ENCODE measurements at regions not wholly inside any gene's neighbourhood (a gene's known extent, or its start where the extent isn't known, plus 50 kb on each side); places are given as distances from the start of the nearest gene placed in this dataset.

DNA sequence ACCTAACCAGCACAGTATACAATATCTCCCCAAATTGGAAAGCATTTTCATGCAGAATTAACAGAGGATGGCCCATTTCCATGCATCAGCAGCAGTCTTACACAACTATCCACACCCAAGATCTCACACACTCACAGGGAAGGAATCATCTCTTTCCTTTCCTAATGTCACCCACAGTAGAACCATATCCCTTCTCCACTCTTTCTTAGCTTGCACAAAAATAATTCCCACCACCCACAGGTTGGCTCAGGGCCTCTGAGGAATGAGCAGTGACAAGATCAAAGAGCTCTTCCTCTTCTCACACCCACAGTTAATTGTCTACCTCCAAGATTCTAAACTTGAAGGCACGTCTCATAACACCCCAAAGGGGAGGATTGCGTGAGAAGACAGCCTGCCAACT is 217.7 kb upstream of the VEGFC start:
- Histone ChIP-seq H3K27me3 (replicated peaks; ENCODE audit: control insufficient read depth, insufficient read depth, low read length) (no peaks in the 10 kb centered on the region), H3K36me3 (ENCODE audit: control insufficient read depth, insufficient read depth, low read length) (no peaks in the 10 kb centered on the region), H3K4me3 (replicated peaks; ENCODE audit: low read depth, low read length) (no peak overlapping the region)
- TF ChIP-seq, protein P1, sequence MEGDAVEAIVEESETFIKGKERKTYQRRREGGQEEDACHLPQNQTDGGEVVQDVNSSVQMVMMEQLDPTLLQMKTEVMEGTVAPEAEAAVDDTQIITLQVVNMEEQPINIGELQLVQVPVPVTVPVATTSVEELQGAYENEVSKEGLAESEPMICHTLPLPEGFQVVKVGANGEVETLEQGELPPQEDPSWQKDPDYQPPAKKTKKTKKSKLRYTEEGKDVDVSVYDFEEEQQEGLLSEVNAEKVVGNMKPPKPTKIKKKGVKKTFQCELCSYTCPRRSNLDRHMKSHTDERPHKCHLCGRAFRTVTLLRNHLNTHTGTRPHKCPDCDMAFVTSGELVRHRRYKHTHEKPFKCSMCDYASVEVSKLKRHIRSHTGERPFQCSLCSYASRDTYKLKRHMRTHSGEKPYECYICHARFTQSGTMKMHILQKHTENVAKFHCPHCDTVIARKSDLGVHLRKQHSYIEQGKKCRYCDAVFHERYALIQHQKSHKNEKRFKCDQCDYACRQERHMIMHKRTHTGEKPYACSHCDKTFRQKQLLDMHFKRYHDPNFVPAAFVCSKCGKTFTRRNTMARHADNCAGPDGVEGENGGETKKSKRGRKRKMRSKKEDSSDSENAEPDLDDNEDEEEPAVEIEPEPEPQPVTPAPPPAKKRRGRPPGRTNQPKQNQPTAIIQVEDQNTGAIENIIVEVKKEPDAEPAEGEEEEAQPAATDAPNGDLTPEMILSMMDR (IDR thresholded peaks at IDR 0.05; ENCODE audit: insufficient read depth, low read length, poor library complexity, severe bottlenecking), result no peak
- DNase-seq (ENCODE audit: extremely low read depth, insufficient read length), result no peak

DNA sequence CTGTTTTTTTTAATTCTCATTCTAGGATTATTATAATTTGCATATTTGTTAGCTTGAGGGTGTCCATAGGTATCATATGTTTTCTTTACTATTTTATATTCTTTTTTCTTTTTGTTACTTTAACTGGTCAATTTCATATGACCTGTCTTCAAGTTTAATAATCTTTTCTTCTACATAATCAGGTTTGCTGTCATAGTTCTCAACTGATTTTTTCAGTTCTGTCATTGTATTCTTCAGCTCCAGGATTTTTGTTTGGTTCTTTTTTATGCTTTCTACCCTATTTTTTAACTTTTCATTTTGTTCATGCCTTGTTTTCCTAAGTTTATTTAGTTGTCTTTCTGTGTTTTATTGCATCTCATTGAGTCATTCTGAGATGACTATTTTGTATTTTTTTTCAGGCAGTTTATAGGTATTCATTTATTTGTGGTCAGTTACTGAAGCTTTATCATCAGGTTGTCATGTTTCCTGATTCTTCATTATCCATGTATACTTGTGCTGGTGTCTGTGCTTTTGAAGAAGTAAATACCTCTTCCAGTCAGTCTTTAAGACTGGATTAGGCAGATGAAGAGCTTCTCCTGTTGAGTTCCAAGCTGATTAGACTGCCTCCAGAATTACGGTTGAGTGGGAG is 220.3 kb upstream of the VEGFC start:
- H3K36me3 ChIP-seq (ENCODE audit: control insufficient read depth, insufficient read depth, low read length), result no peaks in the 10 kb centered on the region
- H3K4me3 ChIP-seq (replicated peaks; ENCODE audit: low read depth, low read length), result no peak overlapping the region
- TF ChIP-seq, protein P1 (IDR thresholded peaks at IDR 0.05; ENCODE audit: insufficient read depth, low read length, poor library complexity, severe bottlenecking), result no peak
- H3K27me3 ChIP-seq (replicated peaks; ENCODE audit: control insufficient read depth, insufficient read depth, low read length), result no peaks in the 10 kb centered on the region
- no peak for DNase-seq (ENCODE audit: extremely low read depth, insufficient read length)

DNA sequence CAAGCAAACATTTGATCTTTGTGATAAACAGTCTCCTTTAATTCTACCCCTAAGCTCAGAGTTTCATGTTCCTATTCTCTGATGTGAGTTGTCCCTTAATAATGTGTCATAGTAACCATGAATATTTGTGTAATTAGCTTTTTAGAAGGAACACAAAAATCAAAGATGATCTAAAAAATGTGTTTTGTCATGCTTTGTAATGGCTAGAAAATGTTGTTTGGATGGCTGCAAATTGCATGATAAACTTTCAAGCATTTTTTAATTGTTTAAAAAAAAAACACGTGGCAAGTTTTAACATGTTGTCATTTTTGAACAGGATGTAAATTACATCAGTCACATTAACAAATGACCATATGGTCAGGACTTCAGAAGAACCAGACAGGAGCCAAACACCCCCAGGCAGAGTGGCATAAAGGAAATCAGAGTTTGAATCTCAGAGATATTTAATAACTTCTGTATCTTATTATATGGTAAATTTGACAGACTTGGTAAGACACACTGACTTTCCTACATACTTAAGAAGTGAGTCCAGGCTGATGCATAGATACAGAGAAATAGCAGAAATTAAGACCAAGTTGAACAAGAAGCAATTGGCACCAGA is 223.9 kb upstream of the VEGFC start:
- TF ChIP-seq, protein P1 (IDR thresholded peaks at IDR 0.05; ENCODE audit: insufficient read depth, low read length, poor library complexity, severe bottlenecking), result no peak
- H3K4me3 ChIP-seq (replicated peaks; ENCODE audit: low read depth, low read length), result no peak overlapping the region
- no peaks in the 10 kb centered on the region for H3K36me3 ChIP-seq (ENCODE audit: control insufficient read depth, insufficient read depth, low read length)
- no peak for DNase-seq (ENCODE audit: extremely low read depth, insufficient read length)
- H3K27me3 ChIP-seq (replicated peaks; ENCODE audit: control insufficient read depth, insufficient read depth, low read length), result no peaks in the 10 kb centered on the region

DNA sequence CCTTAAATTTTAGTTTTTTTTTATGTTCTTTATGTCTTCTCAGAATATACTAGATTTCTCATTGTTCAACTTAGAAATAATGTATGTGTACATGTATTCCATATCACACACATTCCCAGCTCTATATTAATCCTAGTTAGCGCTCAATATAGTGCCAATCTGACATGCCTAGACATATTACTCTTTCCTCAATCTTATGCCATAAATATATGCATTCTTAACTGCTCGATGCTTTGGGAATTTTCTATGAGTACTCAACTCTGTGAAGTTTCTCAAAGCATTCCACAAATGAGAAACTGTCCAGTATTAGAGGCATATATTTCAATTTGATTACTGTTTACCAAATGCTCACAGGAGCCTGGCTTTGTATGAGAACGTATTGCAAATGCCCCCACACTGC is 231.2 kb upstream of the VEGFC start:
- TF ChIP-seq, protein P1 (IDR thresholded peaks at IDR 0.05; ENCODE audit: insufficient read depth, low read length, poor library complexity, severe bottlenecking), result no peak
- Histone ChIP-seq H3K36me3 (ENCODE audit: control insufficient read depth, insufficient read depth, low read length) (no peaks in the 10 kb centered on the region), H3K4me3 (replicated peaks; ENCODE audit: low read depth, low read length) (no peak overlapping the region), H3K27me3 (replicated peaks; ENCODE audit: control insufficient read depth, insufficient read depth, low read length) (no peaks in the 10 kb centered on the region)
- DNase-seq (ENCODE audit: extremely low read depth, insufficient read length), result no peak

DNA sequence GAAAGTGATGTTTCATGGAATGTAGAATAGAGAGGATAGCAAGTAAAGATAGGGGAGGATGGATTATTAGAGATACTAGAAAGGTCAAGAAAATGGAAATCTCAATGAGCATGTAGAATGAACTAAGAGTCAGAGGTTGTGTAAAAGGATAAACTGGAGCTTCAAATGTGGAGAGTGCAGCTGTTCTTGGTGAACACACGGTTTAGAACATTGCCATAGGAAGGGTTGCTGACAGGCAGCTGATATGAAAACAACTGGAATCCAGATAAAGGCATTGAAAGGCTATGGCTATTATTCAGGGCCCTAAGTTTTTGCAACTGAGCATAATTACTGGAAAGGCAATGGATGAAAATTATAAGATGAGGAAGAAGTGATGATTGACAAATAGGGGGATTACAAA is 239.6 kb upstream of the VEGFC start:
- TF ChIP-seq, protein P1 (IDR thresholded peaks at IDR 0.05; ENCODE audit: insufficient read depth, low read length, poor library complexity, severe bottlenecking), result no peak
- no peak for DNase-seq (ENCODE audit: extremely low read depth, insufficient read length)
- no peaks in the 10 kb centered on the region for H3K36me3 ChIP-seq (ENCODE audit: control insufficient read depth, insufficient read depth, low read length)
- H3K27me3 ChIP-seq (replicated peaks; ENCODE audit: control insufficient read depth, insufficient read depth, low read length), result no peaks in the 10 kb centered on the region
- H3K4me3 ChIP-seq (replicated peaks; ENCODE audit: low read depth, low read length), result no peak overlapping the region
